ENCODE measurements at regions not wholly inside any gene's neighbourhood (a gene's known extent, or its start where the extent isn't known, plus 50 kb on each side); places are given as distances from the start of the nearest gene placed in this dataset.

GRCh38 chr20:50356962-50357782 is 153.0 kb upstream of the PTPN1 start:
- intact Hi-C loops (cut with DNase I): no loop called here
- H3K36me3 ChIP-seq (ENCODE audit: control insufficient read depth in 2 of 3, insufficient read depth in 3 of 3, low read length in 3 of 3): no peaks in the 10 kb centered on the region
- TF ChIP-seq, protein P1, sequence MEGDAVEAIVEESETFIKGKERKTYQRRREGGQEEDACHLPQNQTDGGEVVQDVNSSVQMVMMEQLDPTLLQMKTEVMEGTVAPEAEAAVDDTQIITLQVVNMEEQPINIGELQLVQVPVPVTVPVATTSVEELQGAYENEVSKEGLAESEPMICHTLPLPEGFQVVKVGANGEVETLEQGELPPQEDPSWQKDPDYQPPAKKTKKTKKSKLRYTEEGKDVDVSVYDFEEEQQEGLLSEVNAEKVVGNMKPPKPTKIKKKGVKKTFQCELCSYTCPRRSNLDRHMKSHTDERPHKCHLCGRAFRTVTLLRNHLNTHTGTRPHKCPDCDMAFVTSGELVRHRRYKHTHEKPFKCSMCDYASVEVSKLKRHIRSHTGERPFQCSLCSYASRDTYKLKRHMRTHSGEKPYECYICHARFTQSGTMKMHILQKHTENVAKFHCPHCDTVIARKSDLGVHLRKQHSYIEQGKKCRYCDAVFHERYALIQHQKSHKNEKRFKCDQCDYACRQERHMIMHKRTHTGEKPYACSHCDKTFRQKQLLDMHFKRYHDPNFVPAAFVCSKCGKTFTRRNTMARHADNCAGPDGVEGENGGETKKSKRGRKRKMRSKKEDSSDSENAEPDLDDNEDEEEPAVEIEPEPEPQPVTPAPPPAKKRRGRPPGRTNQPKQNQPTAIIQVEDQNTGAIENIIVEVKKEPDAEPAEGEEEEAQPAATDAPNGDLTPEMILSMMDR (IDR thresholded peaks at IDR 0.05; ENCODE audit: borderline replicate concordance, extremely low read depth, insufficient read depth): no peak
- H3K27ac ChIP-seq (ENCODE audit: low read depth in 2 of 2, low read length in 2 of 2): no peak overlapping the region
- H3K27me3 ChIP-seq (ENCODE audit: control insufficient read depth, insufficient read depth, low read length): no peaks in the 10 kb centered on the region
- no peak overlapping the region for H3K4me3 ChIP-seq (ENCODE audit: low read length in 3 of 3)
- DNase-seq (peak in 1 of 5 donors; percentile 59), FAIRE-seq (no peak)
- H3K4me1 ChIP-seq (ENCODE audit: control insufficient read depth in 2 of 3, insufficient read depth in 2 of 3, low read depth in 1 of 3, low read length in 3 of 3): peaks cover 0 to 2% (median 0%) of the 10 kb centered on the region in 3 donors
- no peak overlapping the region for H3K9ac ChIP-seq (ENCODE audit: low read length in 3 of 3)
- no peaks in the 10 kb centered on the region for H3K9me3 ChIP-seq (ENCODE audit: control insufficient read depth in 2 of 3, insufficient read depth in 1 of 3, low read length in 3 of 3)

DNA sequence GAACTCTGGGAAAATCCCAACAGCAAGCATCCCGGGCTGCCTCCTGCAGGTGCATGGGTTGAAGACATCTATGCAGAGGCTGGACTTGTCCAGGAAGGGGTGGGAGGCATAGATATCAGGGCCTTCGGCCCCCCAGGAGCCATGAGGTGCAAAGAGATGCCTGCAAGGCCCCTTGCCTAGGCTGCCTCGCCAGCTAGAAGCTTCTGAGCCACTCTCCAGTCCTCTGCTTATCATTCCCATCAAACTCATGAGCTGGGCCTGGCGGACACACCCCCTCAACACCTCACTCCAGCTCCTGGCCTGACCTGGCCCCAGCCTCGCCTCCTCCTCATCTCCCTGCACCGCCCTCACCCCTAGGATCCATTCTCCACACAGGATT is 152.4 kb upstream of the PTPN1 start:
- Histone ChIP-seq H3K4me3 (ENCODE audit: low read length in 3 of 3) (no peak overlapping the region), H3K9ac (ENCODE audit: low read length in 3 of 3) (no peak overlapping the region), H3K9me3 (ENCODE audit: control insufficient read depth in 2 of 3, insufficient read depth in 1 of 3, low read length in 3 of 3) (no peaks in the 10 kb centered on the region), H3K27ac (ENCODE audit: low read depth in 2 of 2, low read length in 2 of 2) (no peak overlapping the region), H3K4me1 (ENCODE audit: control insufficient read depth in 2 of 3, insufficient read depth in 2 of 3, low read depth in 1 of 3, low read length in 3 of 3) (peaks cover 0 to 2% (median 0%) of the 10 kb centered on the region in 3 donors), H3K27me3 (ENCODE audit: control insufficient read depth, insufficient read depth, low read length) (no peaks in the 10 kb centered on the region), H3K36me3 (ENCODE audit: control insufficient read depth in 2 of 3, insufficient read depth in 3 of 3, low read length in 3 of 3) (no peaks in the 10 kb centered on the region)
- TF ChIP-seq, protein P1 (IDR thresholded peaks at IDR 0.05; ENCODE audit: borderline replicate concordance, extremely low read depth, insufficient read depth): no peak
- no peak for FAIRE-seq
- intact Hi-C loops (cut with DNase I): no loop called here
- DNase-seq: peak in 1 of 5 donors; percentile 65

- H3K9me3 ChIP-seq (ENCODE audit: control insufficient read depth in 2 of 3, insufficient read depth in 1 of 3, low read length in 3 of 3): no peaks in the 10 kb centered on the region
- H3K9ac ChIP-seq (ENCODE audit: low read length in 3 of 3): no peak overlapping the region
- DNase-seq (no peak), FAIRE-seq (no peak)
- H3K27ac ChIP-seq (ENCODE audit: low read depth in 2 of 2, low read length in 2 of 2): no peak overlapping the region
- intact Hi-C loops (cut with DNase I): no loop called here
- H3K27me3 ChIP-seq (ENCODE audit: control insufficient read depth, insufficient read depth, low read length): no peaks in the 10 kb centered on the region
- H3K4me1 ChIP-seq (ENCODE audit: control insufficient read depth in 2 of 3, insufficient read depth in 2 of 3, low read depth in 1 of 3, low read length in 3 of 3): peaks cover 0 to 2% (median 0%) of the 10 kb centered on the region in 3 donors
- no peaks in the 10 kb centered on the region for H3K36me3 ChIP-seq (ENCODE audit: control insufficient read depth in 2 of 3, insufficient read depth in 3 of 3, low read length in 3 of 3)
- H3K4me3 ChIP-seq (ENCODE audit: low read length in 3 of 3): no peak overlapping the region
- TF ChIP-seq, protein P1 (IDR thresholded peaks at IDR 0.05; ENCODE audit: borderline replicate concordance, extremely low read depth, insufficient read depth): no peak
Observed at GRCh38 chr20:50358166-50358565, 152.0 kb upstream of the PTPN1 start.

Data from kidney (tissue), 13 donors.